CD14-positive monocyte (primary cell): ENCODE measurements at regions not wholly inside any gene's neighbourhood (a gene's known extent, or its start where the extent isn't known, plus 50 kb on each side); places are given as distances from the start of the nearest gene placed in this dataset.

Source experiments
- DNase-seq, 3 donors: peaks; one replicate each; pipeline ENCODE4 v3.0.0-alpha.2; 2011 to 2022
- H2AFZ ChIP-seq: 2 replicates; pipeline ENCODE4 v1.6.0; 2012; ENCODE audit warnings: mild to moderate bottlenecking, low read depth, low read length, inconsistent platforms; ENCODE audit not compliant: insufficient read depth, poor library complexity, severe bottlenecking
- H3K27ac ChIP-seq, 2 donors: 1 replicate in 1 of 2; 2 replicates in 1 of 2; pipeline ENCODE4 v1.5.1; 2012 to 2013; ENCODE audit warnings: low read length in 2 of 2, control low read depth in 1 of 2, inconsistent platforms in 1 of 2, low read depth in 1 of 2, mild to moderate bottlenecking in 1 of 2
- H3K27me3 ChIP-seq, 2 donors: one replicate each; pipeline versions ENCODE4 v1.6.0 to v1.6.1; 2011 to 2013; ENCODE audit warnings: low read length in 2 of 2; ENCODE audit not compliant: control insufficient read depth in 2 of 2, insufficient read depth in 2 of 2
- H3K36me3 ChIP-seq, 2 donors: replicated peaks in 1 of 2; 1 replicate in 1 of 2; 2 replicates in 1 of 2; pipeline versions ENCODE4 v1.5.1 to v1.6.1; 2012 to 2013; ENCODE audit warnings: low read length in 2 of 2, control low read depth in 1 of 2, inconsistent platforms in 1 of 2, mild to moderate bottlenecking in 1 of 2; ENCODE audit not compliant: insufficient read depth in 2 of 2, control insufficient read depth in 1 of 2
- H3K4me1 ChIP-seq, 2 donors: 1 replicate in 1 of 2; 2 replicates in 1 of 2; pipeline versions ENCODE4 v1.5.1 to v1.6.1; 2012 to 2013; ENCODE audit warnings: low read length in 2 of 2, control low read depth in 1 of 2, inconsistent platforms in 1 of 2, mild to moderate bottlenecking in 1 of 2, moderate library complexity in 1 of 2; ENCODE audit not compliant: insufficient read depth in 2 of 2, control insufficient read depth in 1 of 2
- H3K4me2 ChIP-seq: replicated peaks from 2 replicates; pipeline ENCODE3; 2012; ENCODE audit warnings: low read length, moderate library complexity, mild to moderate bottlenecking; ENCODE audit not compliant: poor library complexity, severe bottlenecking; ENCODE audit errors: extremely low read depth
- H3K4me3 ChIP-seq, 3 experiments: fragments of 200-600 bp in 1 of 3; sonication (generic) in 1 of 3; replicated peaks in 1 of 3; 1 replicate in 2 of 3; 2 replicates in 1 of 3; pipeline ENCODE4 v1.5.1; 2011 to 2013; ENCODE audit warnings: low read length in 3 of 3, mild to moderate bottlenecking in 3 of 3, control low read depth in 2 of 3, low read depth in 2 of 3, inconsistent platforms in 1 of 3, moderate library complexity in 1 of 3
- H3K79me2 ChIP-seq: 2 replicates; pipeline ENCODE4 v1.6.0; 2012; ENCODE audit warnings: mild to moderate bottlenecking, control low read depth, inconsistent platforms, low read length, moderate library complexity; ENCODE audit not compliant: insufficient read depth
- H3K9ac ChIP-seq: 2 replicates; pipeline ENCODE4 v1.6.0; 2017; ENCODE audit warnings: low read length, mild to moderate bottlenecking; ENCODE audit not compliant: insufficient read depth, poor library complexity, severe bottlenecking
- H3K9me3 ChIP-seq, 2 donors: replicated peaks in 1 of 2; 1 replicate in 1 of 2; 2 replicates in 1 of 2; pipeline versions ENCODE4 v1.5.1 to v1.6.1; 2012 to 2013; ENCODE audit warnings: low read length in 2 of 2, control low read depth in 1 of 2; ENCODE audit not compliant: control insufficient read depth in 1 of 2, insufficient read depth in 1 of 2
- H4K20me1 ChIP-seq: 2 replicates; pipeline ENCODE4 v1.6.0; 2012; ENCODE audit warnings: mild to moderate bottlenecking, low read length, control low read depth, moderate library complexity; ENCODE audit not compliant: insufficient read depth
- H3K27ac Mint-ChIP-seq, 7 donors: one replicate each; pipeline ENCODE4 v1.8.0; 2020; ENCODE audit warnings: mild to moderate bottlenecking in 7 of 7, mixed read lengths in 7 of 7, moderate library complexity in 6 of 7, inconsistent platforms in 2 of 7
- H3K27me3 Mint-ChIP-seq, 3 donors: one replicate each; pipeline ENCODE4 v1.8.0; 2021 to 2022; ENCODE audit warnings: low read depth in 3 of 3, mild to moderate bottlenecking in 3 of 3, mixed read lengths in 3 of 3, moderate library complexity in 3 of 3, inconsistent platforms in 1 of 3
- H3K36me3 Mint-ChIP-seq, 2 donors: one replicate each; pipeline ENCODE4 v1.8.0; 2020; ENCODE audit warnings: mixed read lengths in 2 of 2, inconsistent platforms in 1 of 2, mild to moderate bottlenecking in 1 of 2
- H3K4me1 Mint-ChIP-seq: one replicate; pipeline ENCODE4 v1.8.0; 2020; ENCODE audit warnings: mild to moderate bottlenecking, mixed read lengths
- H3K4me3 Mint-ChIP-seq, 2 donors: one replicate each; pipeline ENCODE4 v1.8.0; 2020; ENCODE audit warnings: mild to moderate bottlenecking in 2 of 2, mixed read lengths in 2 of 2, moderate library complexity in 1 of 2
- H3K9me3 Mint-ChIP-seq, 7 donors: one replicate each; pipeline ENCODE4 v1.8.0; 2020 to 2022; ENCODE audit warnings: mixed read lengths in 7 of 7, mild to moderate bottlenecking in 6 of 7, moderate library complexity in 6 of 7, inconsistent platforms in 2 of 7
- CTCF ChIP-seq: fragments of 200-600 bp; IDR thresholded peaks from one replicate; pipeline ENCODE4 v1.8.0; 2022; ENCODE audit warnings: antibody characterized with exemption, mild to moderate bottlenecking
- WGBS: methylation state at CpG from one replicate; pipeline ENCODE4 v1.1.5; 2013; ENCODE audit warnings: missing lambda C conversion rate; ENCODE audit not compliant: insufficient coverage; 5-methylcytosine and 5-hydroxymethylcytosine counted together
- intact Hi-C, 2 donors: fragments of 100-400 bp; cut with micrococcal nuclease; formaldehyde crosslinking; loops; one replicate each; pipeline versions ENCODE4 v1.15.0 to v1.15.1; 2023

- intact Hi-C loops = no loop called here
- Mint-ChIP-seq H3K4me1 (no peaks in the 10 kb centered on the region), H3K9me3 (peaks cover 3 to 14% (median 8%) of the 10 kb centered on the region in 7 donors), H3K27me3 (peaks cover 0 to 2% (median 1%) of the 10 kb centered on the region in 3 donors), H3K36me3 (no peaks in the 10 kb centered on the region), H3K4me3 (no peak overlapping the region), H3K27ac (no peak overlapping the region)
- Histone ChIP-seq H3K9me3 (peaks cover 0 to 3% of the 10 kb centered on the region in 2 donors), H3K27ac (no peak overlapping the region), H3K27me3 (no peaks in the 10 kb centered on the region), H3K4me3 (no peak overlapping the region), H3K9ac (no peak overlapping the region), H3K4me1 (no peaks in the 10 kb centered on the region), H2AFZ (no peak overlapping the region), H3K79me2 (no peaks in the 10 kb centered on the region), H3K36me3 (no peaks in the 10 kb centered on the region), H4K20me1 (no peaks in the 10 kb centered on the region), H3K4me2 (no peak overlapping the region)
- no peak for TF ChIP-seq CTCF
- WGBS = no CpG with 5 or more reads among the region's 1 CpG
- DNase-seq = no peak
Observed at GRCh38 chr10:10043083-10043482, 974.6 kb upstream of the CELF2 start.

DNA sequence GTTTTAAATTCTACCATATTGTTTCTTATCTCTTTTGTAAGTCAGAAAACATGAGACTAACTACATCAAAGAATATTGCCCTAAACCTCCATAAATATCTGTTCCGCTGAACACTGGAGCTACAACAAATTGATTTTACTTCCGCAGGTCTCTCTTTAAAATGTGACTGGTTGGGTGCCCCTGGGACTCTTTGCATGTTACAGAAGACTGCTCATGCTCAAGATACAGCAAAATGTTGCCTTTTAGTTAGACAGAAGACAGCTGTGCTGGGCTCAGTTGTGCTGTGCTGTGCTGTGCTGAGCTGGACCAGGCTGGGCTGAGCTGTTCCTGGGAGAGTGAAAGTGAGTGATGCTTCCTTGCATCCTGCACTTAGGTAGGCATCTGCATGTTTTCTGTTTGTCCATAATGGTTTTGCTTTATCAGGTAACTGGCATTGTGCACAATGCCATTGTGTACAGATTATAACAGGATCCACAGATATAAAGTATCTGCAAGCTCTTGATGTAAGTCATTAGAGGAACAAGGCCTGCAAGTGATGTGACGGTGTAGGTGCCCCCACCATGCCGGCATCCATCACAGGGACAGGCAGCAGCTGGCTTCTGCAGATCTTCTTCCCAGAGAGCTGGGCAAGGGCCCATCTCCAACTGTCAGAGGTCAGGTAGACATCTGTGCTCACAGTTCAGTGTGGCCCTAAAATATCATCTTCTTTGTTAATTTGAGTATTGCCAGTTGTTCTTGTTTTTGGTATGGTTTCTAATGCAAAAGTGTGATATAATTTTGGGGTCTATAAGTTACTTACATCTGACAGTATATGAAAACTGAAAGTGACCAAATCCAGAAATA lies 972.5 kb upstream of the CELF2 start:
- H3K27me3 ChIP-seq = no peaks in the 10 kb centered on the region

More for the DNA sequence above, 972.5 kb upstream of the CELF2 start:
- H3K9me3 Mint-ChIP-seq = peaks cover 3 to 20% (median 8%) of the 10 kb centered on the region in 7 donors
- Histone ChIP-seq H2AFZ (no peak overlapping the region), H3K4me2 (no peak overlapping the region), H3K79me2 (no peaks in the 10 kb centered on the region), H3K9me3 (peaks cover 0 to 9% of the 10 kb centered on the region in 2 donors), H3K36me3 (no peaks in the 10 kb centered on the region), H3K4me1 (no peaks in the 10 kb centered on the region), H3K9ac (no peak overlapping the region), H3K27ac (no peak overlapping the region), H3K4me3 (no peak overlapping the region), H4K20me1 (no peaks in the 10 kb centered on the region)
- WGBS = 93% methylated on average over 4 of the region's 4 CpGs
- H3K4me3 Mint-ChIP-seq = no peak overlapping the region
- no peaks in the 10 kb centered on the region for H3K4me1 Mint-ChIP-seq
- peaks cover 0 to 2% (median 1%) of the 10 kb centered on the region in 3 donors for H3K27me3 Mint-ChIP-seq
- no peak overlapping the region for H3K27ac Mint-ChIP-seq
- TF ChIP-seq CTCF = no peak
- intact Hi-C loops = no loop called here
- DNase-seq = no peak
- H3K36me3 Mint-ChIP-seq = no peaks in the 10 kb centered on the region
